HCEC 1CT (cell line): ENCODE measurements at regions not wholly inside any gene's neighbourhood (a gene's known extent, or its start where the extent isn't known, plus 50 kb on each side); places are given as distances from the start of the nearest gene placed in this dataset.
"Not testable (repeated sequence)": the region's sequence is repeated elsewhere in the genome, so short reads cannot be mapped to it uniquely, and the experiment has no call there.

Experiments used
- DNase-seq: peaks from one replicate; pipeline ENCODE4 v3.0.0-alpha.2; 2017

DNA sequence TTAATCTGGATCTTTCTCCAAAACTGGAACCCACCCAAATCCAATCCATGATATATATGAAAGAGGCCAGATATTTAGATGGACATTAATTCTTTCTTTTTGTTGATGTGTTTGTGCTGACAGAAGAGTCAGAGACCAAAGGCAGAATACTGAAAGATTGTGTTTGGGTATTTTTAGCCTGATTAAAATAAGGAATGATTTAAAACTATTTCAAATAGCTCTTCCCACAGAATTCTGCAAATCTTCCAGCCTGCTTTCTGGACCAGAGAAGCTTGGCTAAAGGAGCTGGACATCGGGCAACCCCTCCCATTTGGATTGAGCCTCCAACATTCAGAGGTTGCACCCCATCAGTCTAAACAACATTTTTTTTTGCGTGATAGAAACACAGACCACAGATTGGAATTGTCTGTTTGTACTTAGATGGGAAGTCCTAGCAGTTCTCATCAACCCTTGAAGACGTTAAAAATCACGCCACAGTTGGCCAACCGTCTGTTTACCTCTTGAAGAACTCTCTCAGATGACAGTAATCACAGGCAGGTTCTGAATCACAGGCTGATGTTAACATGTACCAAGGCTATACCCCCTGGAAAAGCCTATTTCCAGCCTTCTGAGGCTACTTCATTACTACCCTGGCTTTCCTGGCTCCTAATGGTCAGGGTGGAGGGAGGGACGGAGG is 155.2 kb upstream of the NRP1 start:
- no peak for DNase-seq

DNA sequence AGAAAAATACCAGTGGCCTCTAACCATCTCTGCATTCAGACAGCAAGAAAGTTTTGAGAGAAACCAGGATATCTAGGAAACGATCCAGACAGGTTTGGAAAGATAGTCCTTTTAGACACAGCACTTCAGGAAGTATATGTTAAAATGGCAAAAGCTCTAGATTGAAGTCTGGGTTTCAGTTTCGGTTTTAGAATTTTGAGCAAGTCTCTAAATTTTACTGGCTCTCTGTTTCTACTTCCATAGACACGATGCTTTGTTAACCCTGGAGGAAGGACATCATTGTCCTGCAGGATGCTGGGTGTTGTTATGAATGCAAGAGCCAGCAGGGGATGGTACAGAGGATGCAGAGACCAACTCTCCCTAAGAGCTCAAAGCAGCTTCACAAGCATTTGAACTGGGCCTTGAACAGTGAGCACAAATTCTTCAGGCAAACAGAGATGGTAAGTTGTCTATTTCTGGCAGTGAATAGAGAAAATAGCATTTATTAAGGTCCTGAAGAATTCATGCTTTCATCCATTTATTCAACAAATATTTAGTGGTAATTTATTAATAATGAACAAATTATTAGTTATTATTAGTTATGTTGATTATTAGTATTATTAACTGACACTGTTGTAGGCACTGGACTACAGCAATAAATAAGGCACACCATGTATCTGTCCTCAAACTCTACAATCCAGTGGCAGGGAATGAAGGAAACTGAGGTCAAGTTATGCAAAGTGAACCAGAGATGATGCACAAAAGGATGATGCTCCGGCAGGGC is 152.7 kb upstream of the NRP1 start:
- peak; percentile 35 for DNase-seq

GRCh38 chr10:33485276-33485675 is 150.8 kb upstream of the NRP1 start:
- DNase-seq = no peak

DNA sequence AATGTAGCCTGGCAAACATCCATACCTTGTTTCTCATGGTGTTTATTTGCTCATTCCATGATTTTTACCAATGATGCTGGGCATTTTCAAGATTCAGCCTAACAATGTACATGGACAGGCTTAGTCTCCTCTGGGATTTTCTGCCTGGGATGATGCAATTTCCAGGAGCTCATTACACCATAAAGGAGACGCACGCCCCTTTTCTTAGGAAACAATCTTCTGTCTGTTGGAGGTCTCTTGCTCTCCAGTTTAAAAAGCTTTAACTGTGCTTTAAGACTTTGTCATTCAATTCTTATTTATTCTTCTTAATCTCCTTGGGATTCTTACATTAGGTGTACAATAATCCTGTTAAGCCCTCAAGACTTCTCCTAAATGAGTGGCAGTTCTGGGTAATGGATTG is 150.3 kb upstream of the NRP1 start:
- peak; percentile 51 for DNase-seq

DNA sequence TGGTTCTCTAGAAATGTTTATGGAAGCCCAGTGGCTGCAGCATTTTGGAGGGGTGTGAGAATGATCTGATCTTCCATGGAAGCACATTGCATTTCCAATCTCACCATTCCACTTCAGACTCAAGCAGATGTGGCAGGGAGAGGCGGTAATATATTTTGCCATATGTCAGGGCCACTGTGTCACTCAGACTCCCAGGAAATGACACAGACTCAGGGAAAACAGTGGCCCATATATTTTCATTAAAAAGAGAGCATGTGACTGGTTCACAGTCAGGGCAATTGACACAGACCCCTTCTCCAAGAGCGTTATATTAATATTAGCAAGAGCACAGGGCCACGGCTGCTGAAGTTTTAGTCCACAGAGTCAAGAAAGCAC is 149.3 kb upstream of the NRP1 start:
- DNase-seq = no peak

DNA sequence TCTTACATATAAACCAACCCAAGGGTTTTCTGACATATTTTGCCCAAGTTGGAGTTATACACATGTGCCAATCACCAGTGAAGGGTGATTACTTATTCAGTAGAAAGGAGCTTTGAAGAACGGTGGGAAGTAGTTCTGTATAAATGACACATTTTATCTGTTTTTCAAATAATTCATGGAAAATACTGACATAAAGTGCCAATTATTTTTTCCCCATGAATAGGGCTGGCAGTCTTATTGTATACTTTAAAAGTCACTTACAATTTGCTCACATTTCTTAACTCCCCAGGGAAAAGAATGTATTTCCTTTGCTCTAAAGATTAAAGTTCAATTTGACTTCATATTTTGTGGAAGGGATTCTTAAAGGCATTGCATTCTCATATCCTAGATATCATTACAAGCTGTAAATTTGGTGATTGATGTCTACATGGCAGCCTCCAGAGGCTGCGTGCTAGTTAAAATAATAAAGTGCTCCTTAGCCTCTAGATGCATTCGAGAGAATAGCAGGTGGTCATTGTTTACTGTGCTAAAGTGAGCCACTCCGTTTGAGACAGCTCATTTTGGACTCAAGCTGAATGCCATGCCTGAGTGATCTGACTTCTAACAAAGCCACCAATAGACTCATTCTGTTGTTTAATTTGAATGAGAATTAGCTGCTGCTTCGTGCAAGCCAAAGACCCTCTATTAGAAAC is 148.8 kb upstream of the NRP1 start:
- no peak for DNase-seq

- no peak for DNase-seq
Measured at GRCh38 chr10:33482486-33482885, 148.0 kb upstream of the NRP1 start.

DNA sequence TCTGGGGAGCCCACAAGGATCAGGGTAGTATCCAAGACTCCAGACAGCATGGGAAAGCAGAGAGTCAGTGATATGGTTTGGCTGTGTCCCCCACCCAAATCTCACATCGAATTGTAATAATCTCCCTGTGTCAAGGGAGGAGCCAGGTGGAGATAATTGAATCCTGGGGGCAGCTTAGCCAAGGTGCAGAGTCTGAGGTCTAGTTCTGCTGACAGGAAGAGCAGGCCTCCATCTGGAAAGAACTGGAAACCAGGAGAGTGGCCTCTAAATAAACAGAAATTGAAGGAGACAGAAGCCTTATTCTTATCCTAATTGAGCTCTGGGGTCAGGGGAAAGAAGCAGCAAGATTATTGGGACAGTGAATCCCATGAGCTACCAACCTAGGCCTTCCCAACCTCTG is 146.7 kb upstream of the NRP1 start:
- DNase-seq = no peak

DNA sequence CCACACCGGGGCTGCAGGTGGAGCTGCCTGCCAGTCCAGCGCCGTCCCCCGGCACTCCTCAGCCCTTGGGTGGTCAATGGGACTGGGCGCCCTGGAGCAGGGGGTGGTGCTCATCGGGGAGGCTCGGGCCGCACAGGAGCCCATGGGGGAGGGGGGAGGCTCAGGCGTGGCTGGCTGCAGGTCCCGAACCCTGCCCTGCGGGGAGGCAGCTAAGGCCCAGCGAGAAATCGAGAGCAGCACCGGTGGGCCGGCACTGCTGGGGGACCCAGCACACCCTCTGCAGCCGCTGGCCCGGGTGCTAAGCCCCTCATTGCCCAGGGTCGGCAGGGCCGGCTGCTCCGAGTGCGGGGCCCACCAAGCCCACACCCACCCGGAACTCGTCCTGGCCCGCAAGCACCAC is 145.9 kb upstream of the NRP1 start:
- not testable (repeated sequence) for DNase-seq

GRCh38 chr10:33478675-33479125 is 144.2 kb upstream of the NRP1 start:
- DNase-seq = no peak

DNA sequence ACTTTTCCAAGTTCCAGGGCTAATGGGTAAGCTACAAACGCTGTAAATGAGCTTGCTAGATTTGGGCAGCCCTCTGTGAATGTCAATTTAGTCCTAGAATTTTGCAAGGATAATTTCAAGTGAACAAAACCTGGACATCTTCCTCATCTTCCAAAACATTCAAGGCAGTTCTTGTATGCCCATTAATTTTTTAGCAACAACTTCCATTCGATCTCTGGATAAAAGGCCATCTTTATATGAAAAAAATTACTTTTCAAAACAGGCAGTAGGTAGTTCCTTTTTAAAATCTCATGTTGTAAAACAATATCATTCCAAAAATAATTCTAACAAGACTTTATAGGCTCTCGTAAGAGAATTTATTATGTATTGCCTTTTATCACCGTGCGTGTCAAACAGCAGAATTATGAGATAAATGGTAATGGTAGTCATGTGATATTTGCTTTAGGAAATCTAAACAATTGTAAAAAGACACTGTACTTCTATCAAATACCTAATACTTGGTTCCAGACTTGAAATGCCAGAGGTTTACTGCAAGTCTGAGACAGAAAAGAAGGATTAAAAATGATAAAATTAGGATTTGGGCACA is 143.7 kb upstream of the NRP1 start:
- no peak for DNase-seq

DNA sequence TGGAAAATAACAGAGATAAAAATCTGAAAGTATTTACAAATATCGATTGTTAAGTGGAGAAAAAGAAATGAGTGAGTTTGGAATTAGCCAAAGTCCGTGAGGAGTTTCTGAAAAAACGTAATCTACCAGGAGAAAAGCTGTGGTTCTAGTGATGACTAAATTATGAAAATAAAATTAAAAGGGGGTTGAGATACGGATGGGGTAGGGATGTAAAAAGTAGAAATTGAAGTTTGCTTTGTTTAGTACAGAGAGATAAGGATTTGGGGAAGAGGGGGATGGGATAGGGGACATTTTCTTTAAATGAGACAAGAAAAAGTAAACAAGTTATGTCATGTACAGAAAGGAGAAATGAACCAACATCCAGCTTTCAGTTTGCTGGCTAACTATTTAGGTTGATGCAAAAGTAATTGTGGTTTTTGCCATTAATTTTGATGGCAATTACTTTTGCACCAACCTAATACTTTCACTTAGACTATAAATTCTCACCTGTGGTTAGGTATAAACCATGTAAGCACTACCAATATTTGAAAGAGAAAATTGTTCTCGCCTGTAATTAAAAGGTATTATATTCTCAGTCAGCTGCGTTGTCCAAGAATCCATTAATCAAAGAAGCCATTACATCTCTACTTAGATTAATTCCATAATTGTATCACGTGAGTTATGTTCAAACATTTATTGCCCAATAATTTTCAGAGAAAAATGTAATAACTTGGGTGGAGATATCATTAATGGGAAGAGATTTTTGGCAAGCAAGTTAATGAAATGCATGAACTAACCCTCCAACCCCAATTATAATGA is 143.0 kb upstream of the NRP1 start:
- no peak for DNase-seq

GRCh38 chr10:33476757-33477273 is 142.3 kb upstream of the NRP1 start:
- DNase-seq = no peak

- no peak for DNase-seq
Measured at GRCh38 chr10:33473688-33474087, 139.2 kb upstream of the NRP1 start.

DNA sequence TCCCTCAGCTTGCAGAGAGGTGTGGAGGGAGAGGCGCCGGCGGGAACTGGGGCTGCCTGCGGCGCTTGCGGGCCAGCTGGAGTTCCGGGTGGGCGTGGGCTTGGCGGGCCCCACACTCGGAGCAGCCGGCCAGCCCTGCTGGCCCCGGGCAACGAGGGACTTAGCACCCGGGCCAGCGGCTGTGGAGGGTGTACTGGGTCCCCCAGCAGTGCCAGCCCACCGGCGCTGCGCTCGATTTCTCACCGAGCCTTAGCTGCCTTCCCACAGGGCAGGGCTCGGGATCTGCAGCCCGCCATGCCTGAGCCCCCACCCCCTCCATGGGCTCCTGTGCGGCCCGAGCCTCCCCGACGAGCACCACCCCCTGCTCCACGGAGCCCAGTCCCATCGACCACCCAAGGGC is 133.5 kb upstream of the NRP1 start:
- not testable (repeated sequence) for DNase-seq

DNA sequence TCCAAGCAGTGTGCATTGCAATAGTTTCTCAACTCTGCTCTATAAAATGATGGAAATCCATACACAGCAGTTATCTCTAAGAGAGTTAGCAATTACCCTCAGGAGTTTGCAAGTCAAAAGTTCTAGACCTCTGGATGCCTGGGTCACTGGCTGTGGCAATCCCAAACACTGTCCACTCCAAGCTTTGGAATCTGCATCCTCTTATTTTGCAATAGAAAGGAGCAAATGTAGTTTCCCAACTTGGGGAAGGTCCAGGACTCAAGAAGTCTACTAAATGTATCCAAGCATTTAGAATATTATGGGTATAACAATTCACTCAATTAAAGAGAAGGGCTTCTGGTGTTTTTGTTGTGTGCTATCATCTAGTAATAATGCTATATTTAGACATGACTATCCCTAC is 131.3 kb upstream of the NRP1 start:
- no peak for DNase-seq

DNA sequence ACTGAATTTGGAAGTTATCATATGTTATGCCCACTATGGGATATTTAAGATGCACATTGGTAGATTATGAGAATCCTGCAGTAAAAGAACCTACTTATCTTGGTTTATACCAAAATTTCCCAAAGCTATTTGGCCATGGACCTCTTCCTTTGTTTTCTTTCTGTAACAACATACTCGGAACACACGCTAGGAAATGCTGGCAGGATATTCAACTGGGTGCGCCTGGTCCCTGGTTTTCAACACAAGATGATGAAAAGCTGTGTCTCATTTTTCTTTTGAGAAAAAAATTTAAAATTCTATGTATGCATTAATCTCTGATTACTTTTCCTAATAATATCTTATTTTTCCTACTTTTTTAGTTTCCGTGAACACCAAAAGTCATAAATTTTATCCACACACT is 128.5 kb upstream of the NRP1 start:
- no peak for DNase-seq

DNA sequence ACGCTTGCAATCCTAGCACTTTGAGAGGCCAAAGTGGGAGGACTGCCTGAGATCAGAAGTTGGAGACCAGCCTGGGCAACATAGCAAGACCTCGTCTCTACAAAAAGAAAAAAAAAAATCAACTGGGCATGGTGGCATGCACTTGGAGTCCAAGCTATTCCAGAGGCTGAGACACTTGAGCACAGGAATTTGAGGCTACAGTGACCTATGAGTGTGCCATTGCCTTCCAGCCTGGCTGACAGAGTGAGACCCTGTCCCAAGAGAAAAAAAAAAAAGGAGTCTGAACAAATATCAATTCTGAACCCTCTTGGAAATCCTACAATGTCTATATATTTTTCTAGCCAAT is 126.8 kb upstream of the NRP1 start:
- no peak for DNase-seq

DNA sequence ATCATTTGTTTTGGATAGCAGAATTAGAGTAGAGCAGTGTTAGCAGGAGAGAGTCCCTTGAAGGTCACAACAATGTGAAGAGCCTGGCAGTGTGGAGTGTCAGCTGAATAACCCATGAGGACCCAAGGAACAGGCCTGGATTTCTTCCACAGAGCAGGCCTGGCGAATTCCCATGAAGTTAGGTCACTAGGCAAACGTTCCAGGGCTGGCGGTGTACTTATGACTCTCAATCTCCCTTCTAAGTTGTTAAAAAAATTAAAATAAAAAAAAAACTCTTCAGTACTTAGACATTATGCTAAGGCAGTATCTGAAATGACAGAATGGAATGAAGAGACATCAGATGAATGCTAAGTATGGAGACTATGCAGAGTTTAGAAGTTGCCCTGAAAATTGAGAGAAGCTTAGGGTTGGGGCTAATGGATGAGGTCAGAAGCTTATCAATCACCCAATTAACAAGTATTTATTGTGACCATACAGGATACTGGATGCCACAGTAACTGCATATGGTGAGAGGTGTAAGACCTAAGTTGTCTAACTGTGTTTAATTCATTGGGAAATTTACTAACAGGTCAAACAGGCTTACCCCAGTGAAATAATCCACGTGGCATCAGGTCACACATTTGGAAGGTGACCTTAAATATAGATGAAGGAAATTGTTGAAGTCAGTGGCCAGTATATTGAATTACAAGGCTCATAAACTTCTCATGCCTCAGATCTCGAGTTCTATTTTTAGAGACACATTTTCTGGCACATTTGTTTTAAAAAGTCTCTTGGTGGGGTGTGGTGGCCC is 126.2 kb upstream of the NRP1 start:
- peak; percentile 38 for DNase-seq

- DNase-seq = peak; percentile 40
Measured at GRCh38 chr10:33459602-33460001, 125.1 kb upstream of the NRP1 start.

- DNase-seq = no peak
Measured at GRCh38 chr10:33455029-33455428, 120.6 kb upstream of the NRP1 start.

DNA sequence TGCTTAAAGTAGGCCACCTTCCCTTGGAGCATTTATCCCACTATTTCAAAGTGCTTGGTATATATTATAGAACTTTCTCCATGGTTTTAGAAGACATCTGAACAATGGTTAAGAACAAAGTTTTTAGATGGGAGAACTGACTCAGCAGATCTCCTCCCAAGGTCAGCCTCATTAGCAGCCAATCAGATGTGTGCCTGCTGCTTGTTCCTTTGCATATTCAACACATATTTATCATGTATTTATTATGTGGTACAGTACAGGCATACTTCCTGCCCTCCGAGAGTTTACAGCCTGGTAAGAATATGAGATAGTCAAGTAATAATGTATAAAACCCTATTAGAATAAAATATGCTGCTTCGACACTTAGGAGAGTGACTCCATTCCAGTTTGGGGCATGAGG is 120.1 kb upstream of the NRP1 start:
- DNase-seq = no peak
